PC-9 (cell line): ENCODE measurements at regions not wholly inside any gene's neighbourhood (a gene's known extent, or its start where the extent isn't known, plus 50 kb on each side); places are given as distances from the start of the nearest gene placed in this dataset.

Experiments
- BruUV-seq: library from RNA; stranded (reverse); fragments of 400-500 nt; replicated peaks from 2 replicates; lab custom pipeline; 2021; lab: Mats Ljungman, UMichigan
- CTCF ChIA-PET: fragments of 300-600 bp; sonication (Branson Sonifier 250); formaldehyde crosslinking; loops from one replicate; lab custom pipeline; 2022; ENCODE audit warnings: antibody characterized with exemption; lab: Charles Lee
- POLR2A ChIA-PET: fragments of 300-600 bp; sonication (Branson Sonifier 250); formaldehyde crosslinking; loops from one replicate; lab custom pipeline; 2022; ENCODE audit warnings: antibody characterized with exemption; ENCODE audit not compliant: unreplicated experiment; lab: Charles Lee
- DNase-seq, 2 experiments: peaks; one replicate each; pipeline versions ENCODE4 v3.0.0 to v3.0.0-alpha.2; 2015 to 2022; ENCODE audit warnings: mixed read lengths in 1 of 2
- H2AFZ ChIP-seq: fragments of 200-600 bp; sonication (generic); 2 replicates; pipeline ENCODE4 v1.8.1; 2017; ENCODE audit warnings: antibody characterized with exemption
- H3F3A ChIP-seq: fragments of 200-600 bp; sonication (generic); 2 replicates; pipeline ENCODE4 v1.8.1; 2017; ENCODE audit warnings: antibody characterized with exemption, mild to moderate bottlenecking, low read depth; ENCODE audit not compliant: insufficient read depth
- H3K27ac ChIP-seq: fragments of 200-600 bp; sonication (generic); 2 replicates; pipeline ENCODE4 v1.6.1; 2016; ENCODE audit warnings: mixed run types
- H3K27me3 ChIP-seq: fragments of 200-600 bp; sonication (generic); 2 replicates; pipeline ENCODE4 v1.6.1; 2016; ENCODE audit warnings: low read depth, mixed run types; ENCODE audit not compliant: insufficient read depth
- H3K36me3 ChIP-seq: fragments of 200-600 bp; sonication (generic); 2 replicates; pipeline ENCODE4 v1.6.1; 2016; ENCODE audit warnings: low read depth, mixed run types
- H3K4me1 ChIP-seq: fragments of 200-600 bp; sonication (generic); replicated peaks from 2 replicates; pipeline ENCODE4 v1.6.1; 2016; ENCODE audit warnings: mixed run types; ENCODE audit not compliant: insufficient read depth
- H3K4me2 ChIP-seq: fragments of 200-600 bp; sonication (generic); 2 replicates; pipeline ENCODE4 v1.6.1; 2017; ENCODE audit warnings: mixed run types
- H3K4me3 ChIP-seq: fragments of 200-600 bp; sonication (generic); 2 replicates; pipeline ENCODE4 v1.6.1; 2016; ENCODE audit warnings: mixed run types
- H3K79me2 ChIP-seq: fragments of 200-600 bp; sonication (generic); 2 replicates; pipeline ENCODE4 v1.6.1; 2017; ENCODE audit warnings: low read depth, mixed run types
- H3K9me2 ChIP-seq: fragments of 200-600 bp; sonication (generic); 2 replicates; pipeline ENCODE4 v1.8.1; 2017; ENCODE audit warnings: mild to moderate bottlenecking; ENCODE audit not compliant: insufficient read depth
- H3K9me3 ChIP-seq: fragments of 200-600 bp; sonication (generic); 2 replicates; pipeline ENCODE4 v1.8.1; 2016; ENCODE audit warnings: low read depth; ENCODE audit not compliant: insufficient read depth
- H4K20me1 ChIP-seq: fragments of 200-600 bp; sonication (generic); 2 replicates; pipeline ENCODE4 v1.8.1; 2017; ENCODE audit not compliant: insufficient read depth
- EZH2 ChIP-seq: fragments of 200-600 bp; sonication (generic); IDR thresholded peaks from 2 replicates; pipeline ENCODE4 v1.8.0; 2017; ENCODE audit warnings: antibody characterized with exemption, low read depth
- intact Hi-C: fragments of 100-400 bp; cut with micrococcal nuclease; formaldehyde crosslinking; loops from one replicate; pipeline ENCODE4 v1.10.0; 2022; ENCODE audit not compliant: unreplicated experiment
- TF ChIP-seq, protein P1 (sequence below): fragments of 200-600 bp; sonication (generic); conservative IDR thresholded peaks from 2 replicates; pipeline ENCODE4 v1.6.1; 2017; ENCODE audit warnings: mixed run types, antibody characterized with exemption, mild to moderate bottlenecking, moderate library complexity

GRCh38 chr1:183753464-183753891 lies 51.4 kb upstream of the RGL1 start:
- H4K20me1 ChIP-seq: no peaks in the 10 kb centered on the region
- peaks cover 15% of the 10 kb centered on the region for H3K4me1 ChIP-seq
- intact Hi-C loops: no loop called here
- no peak overlapping the region for H3K27ac ChIP-seq
- no peaks in the 10 kb centered on the region for H3K27me3 ChIP-seq
- no peak overlapping the region for H3K4me3 ChIP-seq
- H3K79me2 ChIP-seq: no peaks in the 10 kb centered on the region
- no peak for DNase-seq
- no peaks in the 10 kb centered on the region for H3K9me2 ChIP-seq
- peaks cover 8% of the 10 kb centered on the region; the same call in 1 of the 2 replicates for H3F3A ChIP-seq
- TF ChIP-seq, protein P1, sequence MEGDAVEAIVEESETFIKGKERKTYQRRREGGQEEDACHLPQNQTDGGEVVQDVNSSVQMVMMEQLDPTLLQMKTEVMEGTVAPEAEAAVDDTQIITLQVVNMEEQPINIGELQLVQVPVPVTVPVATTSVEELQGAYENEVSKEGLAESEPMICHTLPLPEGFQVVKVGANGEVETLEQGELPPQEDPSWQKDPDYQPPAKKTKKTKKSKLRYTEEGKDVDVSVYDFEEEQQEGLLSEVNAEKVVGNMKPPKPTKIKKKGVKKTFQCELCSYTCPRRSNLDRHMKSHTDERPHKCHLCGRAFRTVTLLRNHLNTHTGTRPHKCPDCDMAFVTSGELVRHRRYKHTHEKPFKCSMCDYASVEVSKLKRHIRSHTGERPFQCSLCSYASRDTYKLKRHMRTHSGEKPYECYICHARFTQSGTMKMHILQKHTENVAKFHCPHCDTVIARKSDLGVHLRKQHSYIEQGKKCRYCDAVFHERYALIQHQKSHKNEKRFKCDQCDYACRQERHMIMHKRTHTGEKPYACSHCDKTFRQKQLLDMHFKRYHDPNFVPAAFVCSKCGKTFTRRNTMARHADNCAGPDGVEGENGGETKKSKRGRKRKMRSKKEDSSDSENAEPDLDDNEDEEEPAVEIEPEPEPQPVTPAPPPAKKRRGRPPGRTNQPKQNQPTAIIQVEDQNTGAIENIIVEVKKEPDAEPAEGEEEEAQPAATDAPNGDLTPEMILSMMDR: no peak
- no peak for TF ChIP-seq EZH2
- ChIA-PET CTCF (no interaction called here), POLR2A (interaction anchor here (0.7 kb wide), 1 partner anchor 939 kb away, joined by 5 read pairs; no protein-coding TSS in a partner anchor)
- no TSS peak for BruUV-seq
- no peaks in the 10 kb centered on the region for H3K9me3 ChIP-seq
- no peak overlapping the region for H3K4me2 ChIP-seq
- no peak overlapping the region for H2AFZ ChIP-seq
- no peaks in the 10 kb centered on the region for H3K36me3 ChIP-seq

GRCh38 chr1:183744132-183744913 lies 60.6 kb upstream of the RGL1 start:
- ChIA-PET POLR2A (no interaction called here), CTCF (no interaction called here)
- Histone ChIP-seq H2AFZ (peak overlapping the region; percentile 13; the same call in 1 of the 2 replicates), H3K4me3 (no peak overlapping the region), H3K9me2 (no peaks in the 10 kb centered on the region), H4K20me1 (no peaks in the 10 kb centered on the region), H3F3A (no peaks in the 10 kb centered on the region), H3K27me3 (no peaks in the 10 kb centered on the region), H3K79me2 (no peaks in the 10 kb centered on the region), H3K36me3 (no peaks in the 10 kb centered on the region), H3K9me3 (no peaks in the 10 kb centered on the region), H3K27ac (no peak overlapping the region), H3K4me1 (no peaks in the 10 kb centered on the region), H3K4me2 (no peak overlapping the region)
- DNase-seq: no peak
- BruUV-seq: no TSS peak
- intact Hi-C loops: no loop called here
- TF ChIP-seq EZH2: no peak
- TF ChIP-seq, protein P1: no peak

DNA sequence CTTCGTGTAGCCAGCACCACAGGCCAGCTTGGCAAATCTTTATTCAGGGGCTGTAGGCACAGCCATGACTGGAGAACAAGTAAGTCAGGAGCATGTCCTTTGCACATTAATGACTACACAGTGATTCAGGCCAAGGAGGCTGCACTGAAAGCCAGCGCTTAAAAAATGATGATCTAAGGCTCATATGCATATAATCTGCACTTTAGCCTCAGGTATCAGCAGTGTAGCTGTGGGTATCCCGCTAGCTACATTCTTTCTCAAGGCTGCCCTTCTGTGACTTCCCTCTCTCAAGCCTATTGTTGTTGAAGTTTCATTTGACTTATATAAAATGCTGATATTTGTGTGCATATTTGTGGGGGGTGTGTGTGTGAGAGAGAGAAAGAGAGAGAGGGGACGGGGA lies 62.6 kb upstream of the RGL1 start:
- H3K4me1 ChIP-seq: no peaks in the 10 kb centered on the region
- H3K4me2 ChIP-seq: no peak overlapping the region
- H3F3A ChIP-seq: no peaks in the 10 kb centered on the region
- H3K36me3 ChIP-seq: no peaks in the 10 kb centered on the region
- no peak overlapping the region for H2AFZ ChIP-seq
- H4K20me1 ChIP-seq: no peaks in the 10 kb centered on the region
- TF ChIP-seq EZH2: no peak
- TF ChIP-seq, protein P1: no peak
- no peak for DNase-seq
- CTCF ChIA-PET: no interaction called here
- no peaks in the 10 kb centered on the region for H3K9me2 ChIP-seq
- no peak overlapping the region for H3K27ac ChIP-seq
- H3K4me3 ChIP-seq: no peak overlapping the region
- no peaks in the 10 kb centered on the region for H3K27me3 ChIP-seq
- no peaks in the 10 kb centered on the region for H3K79me2 ChIP-seq
- intact Hi-C loops: no loop called here
- POLR2A ChIA-PET: no interaction called here
- no peaks in the 10 kb centered on the region for H3K9me3 ChIP-seq
- BruUV-seq: no TSS peak
